Keratinocyte (primary cell): ENCODE measurements at regions not wholly inside any gene's neighbourhood (a gene's known extent, or its start where the extent isn't known, plus 50 kb on each side); places are given as distances from the start of the nearest gene placed in this dataset.

Source experiments
- DNase-seq: peaks from one replicate; pipeline ENCODE4 v3.0.0-alpha.2; 2011; ENCODE audit warnings: low read depth, missing footprints, low spot score
- FAIRE-seq: peaks from 2 replicates; lab custom pipeline; 2011; peaks lifted over from hg19 to GRCh38; lab: Jason Lieb, UNC
- H2AFZ ChIP-seq: 2 replicates; pipeline ENCODE4 v1.6.0; 2012; ENCODE audit warnings: low read length, control low read depth, inconsistent platforms; ENCODE audit not compliant: control insufficient read depth
- H3K27ac ChIP-seq: 2 replicates; pipeline ENCODE4 v1.5.1; 2011; ENCODE audit warnings: low read length; ENCODE audit not compliant: control insufficient read depth, insufficient read depth
- H3K27me3 ChIP-seq: 3 replicates; pipeline ENCODE4 v1.6.0; 2011; ENCODE audit warnings: low read length; ENCODE audit not compliant: control insufficient read depth, insufficient read depth; ENCODE audit errors: extremely low read depth
- H3K36me3 ChIP-seq, 2 experiments: 2 replicates in 1 of 2; 3 replicates in 1 of 2; pipeline ENCODE4 v1.5.1; 2011; ENCODE audit warnings: low read length in 2 of 2, mild to moderate bottlenecking in 1 of 2; ENCODE audit not compliant: control insufficient read depth in 2 of 2, insufficient read depth in 2 of 2; ENCODE audit errors: extremely low read depth in 1 of 2
- H3K4me1 ChIP-seq: 3 replicates; pipeline ENCODE4 v1.5.1; 2011; ENCODE audit warnings: low read length; ENCODE audit not compliant: control insufficient read depth, insufficient read depth; ENCODE audit errors: extremely low read depth
- H3K4me2 ChIP-seq: 3 replicates; pipeline ENCODE4 v1.6.0; 2011; ENCODE audit warnings: low read depth, low read length; ENCODE audit not compliant: control insufficient read depth, insufficient read depth; ENCODE audit errors: extremely low read depth
- H3K4me3 ChIP-seq, 3 experiments: fragments of 200-600 bp in 1 of 3; sonication (generic) in 1 of 3; 2 replicates in 2 of 3; 3 replicates in 1 of 3; pipeline ENCODE4 v1.5.1; 2011 to 2016; ENCODE audit warnings: low read length in 3 of 3, mild to moderate bottlenecking in 3 of 3, control low read depth in 2 of 3, inconsistent platforms in 1 of 3, low read depth in 1 of 3, mixed read lengths in 1 of 3, mixed run types in 1 of 3, moderate library complexity in 1 of 3; ENCODE audit not compliant: control insufficient read depth in 2 of 3, insufficient read depth in 2 of 3; ENCODE audit errors: extremely low read depth in 1 of 3
- H3K79me2 ChIP-seq: 2 replicates; pipeline ENCODE4 v1.6.0; 2012; ENCODE audit warnings: low read length; ENCODE audit not compliant: control insufficient read depth, insufficient read depth
- H3K9ac ChIP-seq: 3 replicates; pipeline ENCODE4 v1.6.0; 2011; ENCODE audit warnings: low read length; ENCODE audit not compliant: control insufficient read depth, insufficient read depth; ENCODE audit errors: extremely low read depth
- H3K9me1 ChIP-seq: 3 replicates; pipeline ENCODE4 v1.6.0; 2011; ENCODE audit warnings: low read length; ENCODE audit not compliant: control insufficient read depth, insufficient read depth; ENCODE audit errors: extremely low read depth
- H3K9me3 ChIP-seq: 2 replicates; pipeline ENCODE4 v1.5.1; 2012; ENCODE audit warnings: low read depth, low read length; ENCODE audit not compliant: control insufficient read depth
- H4K20me1 ChIP-seq: 3 replicates; pipeline ENCODE4 v1.6.0; 2011; ENCODE audit warnings: low read length; ENCODE audit not compliant: control insufficient read depth, insufficient read depth; ENCODE audit errors: extremely low read depth
- EZH2 ChIP-seq: IDR thresholded peaks from one replicate; pipeline ENCODE4 v1.6.1; 2012; ENCODE audit warnings: inconsistent platforms, mild to moderate bottlenecking, low read length, moderate library complexity
- dilution Hi-C: fragments of 300-500 bp; cut with MboI; formaldehyde crosslinking; loops from one replicate; pipeline ENCODE4 v1.7.0; 2020; ENCODE audit warnings: low sequenced_read_pairs; ENCODE audit not compliant: extremely low pct_ligation_motif_present
- TF ChIP-seq, protein P1 (sequence below), 3 experiments: IDR thresholded peaks in 1 of 3; conservative IDR thresholded peaks in 1 of 3; optimal IDR thresholded peaks in 1 of 3; 2 replicates in 2 of 3; 3 replicates in 1 of 3; pipeline versions ENCODE3 to v1.5.1; 2011; ENCODE audit warnings: low read length in 3 of 3, mild to moderate bottlenecking in 3 of 3, moderate library complexity in 2 of 3, control low read depth in 1 of 3, inconsistent platforms in 1 of 3; ENCODE audit not compliant: insufficient read depth in 2 of 3; ENCODE audit errors: extremely low read depth in 1 of 3

DNA sequence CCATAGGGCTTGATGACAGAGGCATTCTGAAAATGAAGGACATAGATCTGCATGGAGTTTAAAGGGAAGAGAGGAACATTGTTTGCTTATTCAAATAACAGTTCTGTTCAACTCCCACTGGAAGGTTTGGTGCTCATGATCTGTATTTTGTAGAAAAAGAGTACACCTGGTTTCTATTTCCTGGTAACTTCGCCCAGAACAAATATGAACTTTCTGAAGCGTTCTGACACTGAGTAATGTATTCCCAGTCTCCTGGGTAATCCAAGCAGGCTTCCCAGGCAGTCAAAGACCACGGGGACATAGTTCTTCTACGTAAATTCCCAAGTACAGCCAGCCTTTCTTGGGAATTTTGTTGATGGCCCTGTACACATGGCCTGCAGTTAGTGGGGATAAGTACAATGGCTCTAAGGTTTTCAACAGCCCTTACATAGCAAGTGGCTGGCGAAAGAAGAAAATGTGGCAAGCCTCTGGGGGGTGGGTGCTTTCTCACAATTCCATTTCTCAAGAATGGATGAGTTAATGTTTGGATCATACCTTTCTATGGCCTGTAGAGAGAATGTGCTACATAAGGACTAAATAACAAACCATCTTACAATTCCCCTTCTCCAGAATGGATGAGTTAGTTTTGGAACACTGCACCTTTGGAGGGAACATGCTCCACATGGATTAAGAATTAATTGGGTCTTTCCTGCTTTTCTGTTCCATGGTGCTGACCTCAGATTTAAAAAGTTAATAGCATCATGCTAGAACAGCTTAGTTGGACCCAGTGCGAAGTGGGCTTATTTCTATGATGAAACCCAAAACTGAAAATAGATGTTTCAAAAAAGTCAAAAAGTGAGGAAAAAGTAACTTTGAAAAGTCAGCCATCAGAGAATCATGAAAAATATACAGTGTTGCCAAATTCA lies 52.7 kb downstream of the COL6A6 start:
- Histone ChIP-seq H3K27me3 (no peaks in the 10 kb centered on the region), H3K9me1 (no peaks in the 10 kb centered on the region), H3K9me3 (no peaks in the 10 kb centered on the region), H3K27ac (no peak overlapping the region), H3K4me3 (no peak overlapping the region), H3K4me1 (no peaks in the 10 kb centered on the region), H4K20me1 (no peaks in the 10 kb centered on the region), H3K9ac (no peak overlapping the region), H2AFZ (no peak overlapping the region), H3K79me2 (no peaks in the 10 kb centered on the region), H3K36me3 (no peaks in the 10 kb centered on the region), H3K4me2 (no peak overlapping the region)
- TF ChIP-seq, protein P1, sequence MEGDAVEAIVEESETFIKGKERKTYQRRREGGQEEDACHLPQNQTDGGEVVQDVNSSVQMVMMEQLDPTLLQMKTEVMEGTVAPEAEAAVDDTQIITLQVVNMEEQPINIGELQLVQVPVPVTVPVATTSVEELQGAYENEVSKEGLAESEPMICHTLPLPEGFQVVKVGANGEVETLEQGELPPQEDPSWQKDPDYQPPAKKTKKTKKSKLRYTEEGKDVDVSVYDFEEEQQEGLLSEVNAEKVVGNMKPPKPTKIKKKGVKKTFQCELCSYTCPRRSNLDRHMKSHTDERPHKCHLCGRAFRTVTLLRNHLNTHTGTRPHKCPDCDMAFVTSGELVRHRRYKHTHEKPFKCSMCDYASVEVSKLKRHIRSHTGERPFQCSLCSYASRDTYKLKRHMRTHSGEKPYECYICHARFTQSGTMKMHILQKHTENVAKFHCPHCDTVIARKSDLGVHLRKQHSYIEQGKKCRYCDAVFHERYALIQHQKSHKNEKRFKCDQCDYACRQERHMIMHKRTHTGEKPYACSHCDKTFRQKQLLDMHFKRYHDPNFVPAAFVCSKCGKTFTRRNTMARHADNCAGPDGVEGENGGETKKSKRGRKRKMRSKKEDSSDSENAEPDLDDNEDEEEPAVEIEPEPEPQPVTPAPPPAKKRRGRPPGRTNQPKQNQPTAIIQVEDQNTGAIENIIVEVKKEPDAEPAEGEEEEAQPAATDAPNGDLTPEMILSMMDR (optimal IDR thresholded peaks at IDR 0.05 in 1 of 3, IDR thresholded peaks at IDR 0.05 in 1 of 3, conservative IDR thresholded peaks at IDR 0.05 in 1 of 3; ENCODE audit: extremely low read depth in 1 of 3, insufficient read depth in 2 of 3, low read length in 3 of 3) = no peak
- no peak for TF ChIP-seq EZH2
- dilution Hi-C loops = no loop called here
- FAIRE-seq (no peak), DNase-seq (no peak)

DNA sequence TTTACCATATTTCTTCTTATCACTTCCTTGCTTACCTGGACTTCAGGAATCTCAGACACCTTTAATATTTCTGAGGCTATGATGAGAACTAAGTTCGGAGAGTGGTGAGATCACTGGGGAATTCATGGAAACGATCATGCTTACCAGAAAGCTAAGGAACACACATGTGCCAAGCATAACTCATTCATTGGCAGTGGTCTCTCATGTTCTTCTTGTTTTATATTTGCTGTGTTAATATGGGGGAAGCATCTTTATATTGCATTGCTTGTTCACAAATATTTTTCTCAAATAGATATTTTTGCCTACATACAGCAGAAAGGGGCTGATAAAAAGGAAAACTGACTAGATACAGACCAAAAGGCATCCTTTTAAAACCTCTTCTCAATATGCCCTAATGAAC lies 55.8 kb downstream of the COL6A6 start:
- Histone ChIP-seq H3K9me1 (no peaks in the 10 kb centered on the region), H3K4me1 (no peaks in the 10 kb centered on the region), H2AFZ (no peak overlapping the region), H3K4me3 (no peak overlapping the region), H4K20me1 (no peaks in the 10 kb centered on the region), H3K9me3 (no peaks in the 10 kb centered on the region), H3K27ac (no peak overlapping the region), H3K36me3 (no peaks in the 10 kb centered on the region), H3K9ac (no peak overlapping the region), H3K4me2 (no peak overlapping the region), H3K27me3 (no peaks in the 10 kb centered on the region), H3K79me2 (no peaks in the 10 kb centered on the region)
- DNase-seq = no peak
- no peak for FAIRE-seq
- dilution Hi-C loops = no loop called here
- TF ChIP-seq EZH2 = no peak
- TF ChIP-seq, protein P1 (optimal IDR thresholded peaks at IDR 0.05 in 1 of 3, IDR thresholded peaks at IDR 0.05 in 1 of 3, conservative IDR thresholded peaks at IDR 0.05 in 1 of 3; ENCODE audit: extremely low read depth in 1 of 3, insufficient read depth in 2 of 3, low read length in 3 of 3) = no peak
